HCT116 (cell line): ENCODE measurements at regions not wholly inside any gene's neighbourhood (a gene's known extent, or its start where the extent isn't known, plus 50 kb on each side); places are given as distances from the start of the nearest gene placed in this dataset.

ENCODE experiments used
- ATAC-seq: fragments of 200-7000 bp; cut with Tn5 transposase; 2 replicates; pipeline ENCODE4 v1.9.1; 2020; ENCODE audit warnings: mild to moderate bottlenecking, moderate library complexity
- BruUV-seq: library from RNA; stranded (reverse); fragments of 400-500 nt; replicated peaks from 2 replicates; lab custom pipeline; 2021; lab: Mats Ljungman, UMichigan
- CTCF ChIA-PET: fragments of 300-600 bp; sonication (Branson Sonifier 250); formaldehyde crosslinking; loops from one replicate; lab custom pipeline; 2021; ENCODE audit warnings: antibody characterized with exemption; lab: Charles Lee
- POLR2A ChIA-PET: fragments of 300-600, 350-600 bp; sonication (Branson Sonifier 250); formaldehyde crosslinking; loops from one replicate; lab custom pipeline; 2021; ENCODE audit warnings: antibody characterized with exemption; lab: Charles Lee
- RAD21 ChIA-PET, 2 experiments: fragments of 300-600 bp; sonication (Branson Sonifier 250); formaldehyde crosslinking; loops; one replicate each; lab custom pipeline; 2023; ENCODE audit warnings: low total read pairs in 2 of 2; ENCODE audit not compliant: uncharacterized antibody in 2 of 2, unreplicated experiment in 2 of 2, low non-redundant PET in 1 of 2; lab: Charles Lee
- DNase-seq: peaks from one replicate; pipeline ENCODE4 v3.0.0-alpha.2; 2010; ENCODE audit warnings: low read depth, low spot score
- H2AFZ ChIP-seq: fragments of 200-600 bp; shearing (Covaris generic), sonication (generic); 2 replicates; pipeline ENCODE4 v1.6.1; 2017; ENCODE audit warnings: low read depth, mixed run types, mixed read lengths, antibody characterized with exemption, low read length; ENCODE audit not compliant: poor library complexity, severe bottlenecking
- H3K27ac ChIP-seq: 2 replicates; pipeline ENCODE4 v1.5.1; 2012; ENCODE audit warnings: low read depth, low read length
- H3K27me3 ChIP-seq: fragments of 200-600 bp; sonication (generic); 2 replicates; pipeline ENCODE4 v1.6.1; 2016; ENCODE audit warnings: mixed run types, low read length, mixed read lengths; ENCODE audit not compliant: insufficient read depth
- H3K36me3 ChIP-seq, 2 experiments: fragments of 200-500 bp in 1 of 2; fragments of 200-600 bp in 1 of 2; sonication (Bioruptor generic) in 1 of 2; sonication (generic) in 1 of 2; 2 replicates each; pipeline versions ENCODE4 v1.5.1 to v1.6.1; 2014 to 2016; ENCODE audit warnings: low read length in 2 of 2, inconsistent platforms in 1 of 2, mixed read lengths in 1 of 2, mixed run types in 1 of 2; ENCODE audit not compliant: insufficient read depth in 2 of 2, control insufficient read depth in 1 of 2
- H3K4me1 ChIP-seq, 2 experiments: fragments of 200-600 bp in 1 of 2; sonication (generic) in 1 of 2; 2 replicates each; pipeline versions ENCODE4 v1.5.1 to v1.6.1; 2012 to 2017; ENCODE audit warnings: low read length in 2 of 2, inconsistent platforms in 1 of 2, mild to moderate bottlenecking in 1 of 2, mixed read lengths in 1 of 2, mixed run types in 1 of 2, moderate library complexity in 1 of 2; ENCODE audit not compliant: insufficient read depth in 2 of 2, control insufficient read depth in 1 of 2
- H3K4me2 ChIP-seq: fragments of 200-600 bp; sonication (generic); 2 replicates; pipeline ENCODE4 v1.6.1; 2017; ENCODE audit warnings: mixed run types, low read length, mixed read lengths
- H3K4me3 ChIP-seq, 2 experiments: fragments of 200-600 bp in 1 of 2; sonication (generic) in 1 of 2; replicated peaks in 1 of 2; 2 replicates each; pipeline ENCODE4 v1.5.1; 2011 to 2016; ENCODE audit warnings: low read length in 2 of 2, control low read depth in 1 of 2, low read depth in 1 of 2, mild to moderate bottlenecking in 1 of 2, mixed read lengths in 1 of 2, mixed run types in 1 of 2
- H3K79me2 ChIP-seq: fragments of 200-600 bp; sonication (generic); 2 replicates; pipeline ENCODE4 v1.6.1; 2017; ENCODE audit warnings: mild to moderate bottlenecking, mixed run types, low read length, moderate library complexity, mixed read lengths; ENCODE audit not compliant: insufficient read depth
- H3K9ac ChIP-seq: fragments of 200-600 bp; sonication (generic); 2 replicates; pipeline ENCODE4 v1.6.1; 2016; ENCODE audit warnings: low read length, mixed read lengths
- H3K9me2 ChIP-seq: fragments of 200-600 bp; sonication (generic), shearing (Covaris generic); 2 replicates; pipeline ENCODE4 v1.6.1; 2017; ENCODE audit warnings: mixed run types, mild to moderate bottlenecking, moderate library complexity; ENCODE audit not compliant: insufficient read depth
- H3K9me3 ChIP-seq, 2 experiments: fragments of 200-500 bp in 1 of 2; fragments of 200-600 bp in 1 of 2; sonication (Bioruptor generic) in 1 of 2; sonication (generic) in 1 of 2; 2 replicates each; pipeline ENCODE4 v1.6.1; 2014 to 2017; ENCODE audit warnings: low read length in 2 of 2, mixed read lengths in 2 of 2, inconsistent platforms in 1 of 2, low read depth in 1 of 2, mild to moderate bottlenecking in 1 of 2, mixed run types in 1 of 2, moderate library complexity in 1 of 2; ENCODE audit not compliant: control insufficient read depth in 1 of 2, insufficient read depth in 1 of 2
- H4K20me1 ChIP-seq: fragments of 200-600 bp; sonication (generic), shearing (Covaris generic); 2 replicates; pipeline ENCODE4 v1.6.1; 2017; ENCODE audit warnings: mixed run types, mild to moderate bottlenecking, moderate library complexity; ENCODE audit not compliant: insufficient read depth
- ATF3 ChIP-seq: IDR thresholded peaks from 2 replicates; pipeline ENCODE4 v1.6.1; 2012
- CBX3 ChIP-seq: IDR thresholded peaks from 2 replicates; pipeline ENCODE4 v1.6.1; 2012; ENCODE audit warnings: low read depth
- CEBPB ChIP-seq: IDR thresholded peaks from 2 replicates; pipeline ENCODE4 v1.6.1; 2012; ENCODE audit warnings: low read depth
- EGR1 ChIP-seq: IDR thresholded peaks from 2 replicates; pipeline ENCODE4 v1.6.1; 2012; ENCODE audit warnings: low read depth
- ELF1 ChIP-seq: IDR thresholded peaks from 2 replicates; pipeline ENCODE4 v1.6.1; 2012; ENCODE audit warnings: low read depth, borderline replicate concordance
- EZH2phosphoT487 ChIP-seq: fragments of 200-600 bp; IDR thresholded peaks from 2 replicates; pipeline ENCODE4 v1.6.1; 2018; ENCODE audit warnings: antibody characterized with exemption, borderline replicate concordance
- FOSL1 ChIP-seq: IDR thresholded peaks from 2 replicates; pipeline ENCODE4 v1.6.1; 2012; ENCODE audit warnings: low read depth
- JUND ChIP-seq: IDR thresholded peaks from 2 replicates; pipeline ENCODE4 v1.6.1; 2012
- POLR2A ChIP-seq: IDR thresholded peaks from 2 replicates; pipeline ENCODE4 v1.7.0; 2011; ENCODE audit warnings: borderline replicate concordance; ENCODE audit not compliant: insufficient read depth, insufficient read length; ENCODE audit errors: extremely low read depth
- SP1 ChIP-seq: IDR thresholded peaks from 2 replicates; pipeline ENCODE4 v1.6.1; 2012; ENCODE audit warnings: low read depth
- SRF ChIP-seq: IDR thresholded peaks from 2 replicates; pipeline ENCODE4 v1.6.1; 2012; ENCODE audit warnings: low read depth
- TCF7L2 ChIP-seq: IDR thresholded peaks from 2 replicates; pipeline ENCODE4 v1.7.0; 2011; ENCODE audit warnings: borderline replicate concordance, inconsistent platforms; ENCODE audit not compliant: insufficient read depth, insufficient read length; ENCODE audit errors: extremely low read depth
- YY1 ChIP-seq: IDR thresholded peaks from 2 replicates; pipeline ENCODE4 v1.6.1; 2011; ENCODE audit warnings: low read length, low read depth, moderate library complexity, mild to moderate bottlenecking; ENCODE audit not compliant: insufficient replicate concordance; ENCODE audit errors: extremely low read depth
- ZNF274 ChIP-seq: fragments of 200-500 bp; sonication (Bioruptor generic); IDR thresholded peaks from 2 replicates; pipeline ENCODE4 v1.6.1; 2014; ENCODE audit warnings: mild to moderate bottlenecking, low read depth, low read length, inconsistent platforms
- intact Hi-C: fragments of 100-400 bp; cut with micrococcal nuclease; formaldehyde crosslinking; loops from 2 replicates; pipeline ENCODE4 v1.10.0; 2022
- TF ChIP-seq, protein P1 (sequence below): IDR thresholded peaks from 2 replicates; pipeline ENCODE4 v1.6.1; 2012

DNA sequence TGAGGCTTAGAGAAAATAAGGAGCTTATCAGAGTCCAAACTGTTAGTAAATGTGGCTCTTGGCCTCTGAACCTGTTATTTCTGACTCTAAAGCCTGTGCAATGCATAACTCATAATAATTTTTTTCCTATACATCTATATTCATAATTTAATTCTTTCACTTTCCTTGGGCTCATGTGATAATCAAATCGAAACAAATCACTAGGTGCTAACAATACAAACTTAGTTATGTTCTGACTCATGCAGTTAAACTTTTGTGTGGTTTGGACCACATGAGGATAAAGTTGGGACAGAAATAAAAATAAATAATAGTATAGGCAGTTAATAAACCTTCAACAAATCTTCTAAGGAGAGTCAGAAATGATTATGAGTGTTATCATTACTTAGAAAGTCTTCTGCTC, 1629.0 kb downstream of the OLFM4 start:
- ChIA-PET RAD21 (no interaction called here), CTCF (no interaction called here), POLR2A (no interaction called here)
- H3K9me3 ChIP-seq, result peaks cover 6 to 7% of the 10 kb centered on the region in 2 experiments; a peak in 2 of 4 replicates
- no peaks in the 10 kb centered on the region for H3K9me2 ChIP-seq
- H4K20me1 ChIP-seq, result no peaks in the 10 kb centered on the region
- DNase-seq (no peak), ATAC-seq (no peak)
- H3K4me2 ChIP-seq, result no peak overlapping the region
- no peaks in the 10 kb centered on the region for H3K4me1 ChIP-seq
- no peak overlapping the region for H3K27ac ChIP-seq
- intact Hi-C loops, result no loop called here
- H3K27me3 ChIP-seq, result no peaks in the 10 kb centered on the region
- BruUV-seq, result no TSS peak
- no peaks in the 10 kb centered on the region for H3K79me2 ChIP-seq
- no peak overlapping the region for H2AFZ ChIP-seq
- no peak overlapping the region for H3K4me3 ChIP-seq
- H3K9ac ChIP-seq, result no peak overlapping the region
- H3K36me3 ChIP-seq, result no peaks in the 10 kb centered on the region
- TF ChIP-seq POLR2A, result no peak
- TF ChIP-seq TCF7L2, result no peak

DNA sequence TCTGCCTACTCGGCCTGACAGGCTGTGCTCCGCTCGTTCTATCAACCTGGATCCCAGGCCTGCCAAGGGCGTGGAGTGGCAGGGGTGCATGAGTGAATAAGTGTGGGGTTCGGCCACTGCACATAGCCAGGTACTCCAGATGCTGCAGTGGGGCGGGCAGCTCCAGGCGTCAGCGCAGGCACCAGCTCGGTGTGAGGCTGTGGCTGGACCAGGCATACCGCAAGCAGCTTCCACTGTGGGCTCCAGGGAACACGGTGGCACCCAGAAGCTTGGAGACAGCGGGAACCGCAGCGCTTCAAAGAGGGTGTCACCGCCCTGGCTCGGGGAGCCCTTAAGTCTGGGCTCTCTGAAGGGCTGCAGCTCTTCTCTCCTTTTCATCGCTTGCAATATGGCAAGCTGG, 1630.2 kb downstream of the OLFM4 start:
- Histone ChIP-seq H3K4me1 (no peaks in the 10 kb centered on the region), H3K36me3 (no peaks in the 10 kb centered on the region), H3K9ac (no peak overlapping the region), H3K9me2 (no peaks in the 10 kb centered on the region), H3K9me3 (peaks cover 5 to 7% of the 10 kb centered on the region in 2 experiments; a peak in 2 of 4 replicates), H4K20me1 (no peaks in the 10 kb centered on the region), H2AFZ (no peak overlapping the region), H3K79me2 (no peaks in the 10 kb centered on the region), H3K27ac (no peak overlapping the region)
- ATAC-seq, result no peak
- CTCF ChIA-PET, result no interaction called here
- no peak for DNase-seq
- BruUV-seq, result no TSS peak
- POLR2A ChIA-PET, result no interaction called here
- TF ChIP-seq, protein P1, sequence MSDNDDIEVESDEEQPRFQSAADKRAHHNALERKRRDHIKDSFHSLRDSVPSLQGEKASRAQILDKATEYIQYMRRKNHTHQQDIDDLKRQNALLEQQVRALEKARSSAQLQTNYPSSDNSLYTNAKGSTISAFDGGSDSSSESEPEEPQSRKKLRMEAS, result no peak
- TF ChIP-seq CEBPB (no peak), ELF1 (no peak), YY1 (no peak), ZNF274 (no peak), JUND (no peak), CBX3 (no peak), TCF7L2 (no peak), EZH2phosphoT487 (no peak), SP1 (no peak), EGR1 (no peak), FOSL1 (no peak), SRF (no peak), POLR2A (no peak), ATF3 (no peak)
- TF ChIP-seq, all 23 proteins: peak for 0
- H3K27me3 ChIP-seq, result no peaks in the 10 kb centered on the region
- no peak overlapping the region for H3K4me3 ChIP-seq
- RAD21 ChIA-PET, result no interaction called here
- intact Hi-C loops, result no loop called here
- H3K4me2 ChIP-seq, result no peak overlapping the region
